Calu3 (cell line): ENCODE measurements at regions not wholly inside any gene's neighbourhood (a gene's known extent, or its start where the extent isn't known, plus 50 kb on each side); places are given as distances from the start of the nearest gene placed in this dataset.

Experiments
- BruUV-seq: library from RNA; stranded (reverse); fragments of 400-500 nt; replicated peaks from 2 replicates; lab custom pipeline; 2021; lab: Mats Ljungman, UMichigan
- CTCF ChIA-PET: fragments of 300-600 bp; sonication (Branson Sonifier 250); formaldehyde crosslinking; loops from one replicate; lab custom pipeline; 2022; ENCODE audit warnings: antibody characterized with exemption; lab: Charles Lee
- DNase-seq: peaks from one replicate; pipeline ENCODE4 v3.0.0; 2022
- H3K27ac Mint-ChIP-seq: one replicate; pipeline ENCODE4 v1.8.0; 2022; ENCODE audit warnings: mixed read lengths; ENCODE audit not compliant: unreplicated experiment
- H3K27me3 Mint-ChIP-seq: one replicate; pipeline ENCODE4 v1.8.0; 2022; ENCODE audit warnings: mixed read lengths; ENCODE audit not compliant: unreplicated experiment
- H3K36me3 Mint-ChIP-seq: one replicate; pipeline ENCODE4 v1.8.0; 2022; ENCODE audit warnings: mild to moderate bottlenecking, moderate library complexity, mixed read lengths; ENCODE audit not compliant: insufficient read depth, unreplicated experiment
- H3K4me1 Mint-ChIP-seq: one replicate; pipeline ENCODE4 v1.8.0; 2022; ENCODE audit warnings: mild to moderate bottlenecking, low read depth, mixed read lengths; ENCODE audit not compliant: unreplicated experiment
- H3K4me3 Mint-ChIP-seq: one replicate; pipeline ENCODE4 v1.8.0; 2022; ENCODE audit warnings: mild to moderate bottlenecking, low read depth, moderate library complexity, mixed read lengths; ENCODE audit not compliant: unreplicated experiment
- H3K9me3 Mint-ChIP-seq: one replicate; pipeline ENCODE4 v1.8.0; 2022; ENCODE audit warnings: low read depth, mixed read lengths; ENCODE audit not compliant: unreplicated experiment
- CTCF ChIP-seq: fragments of 200-600 bp; IDR thresholded peaks from one replicate; pipeline ENCODE4 v1.8.0; 2022; ENCODE audit warnings: antibody characterized with exemption; ENCODE audit not compliant: unreplicated experiment
- intact Hi-C: fragments of 100-400 bp; cut with micrococcal nuclease; formaldehyde crosslinking; loops from one replicate; pipeline ENCODE4 v1.10.0; 2022; ENCODE audit not compliant: unreplicated experiment

GRCh38 chr1:213817156-213817555 lies 170.6 kb upstream of the PROX1 start:
- intact Hi-C loops = no loop called here
- no peak for TF ChIP-seq CTCF

GRCh38 chr1:213820362-213821149 lies 167.2 kb upstream of the PROX1 start:
- H3K27me3 Mint-ChIP-seq = peaks cover 13% of the 10 kb centered on the region
- CTCF ChIA-PET = no interaction called here
- no peaks in the 10 kb centered on the region for H3K4me1 Mint-ChIP-seq
- BruUV-seq = no TSS peak
- DNase-seq = no peak
- H3K9me3 Mint-ChIP-seq = no peaks in the 10 kb centered on the region
- TF ChIP-seq CTCF = no peak
- no peak overlapping the region for H3K27ac Mint-ChIP-seq
- intact Hi-C loops = loop anchor here (10.0 kb wide), 1 partner anchor 304 kb away; no protein-coding TSS in a partner anchor
- no peak overlapping the region for H3K4me3 Mint-ChIP-seq
- no peaks in the 10 kb centered on the region for H3K36me3 Mint-ChIP-seq

More at GRCh38 chr1:213817156-213817555, 170.6 kb upstream of the PROX1 start:
- Mint-ChIP-seq H3K4me1 (no peaks in the 10 kb centered on the region), H3K4me3 (no peak overlapping the region), H3K9me3 (no peaks in the 10 kb centered on the region), H3K27ac (no peak overlapping the region), H3K27me3 (peaks cover 13% of the 10 kb centered on the region), H3K36me3 (no peaks in the 10 kb centered on the region)
- BruUV-seq = no TSS peak
- DNase-seq = no peak
- CTCF ChIA-PET = no interaction called here

- Mint-ChIP-seq H3K27ac (no peak overlapping the region), H3K9me3 (no peaks in the 10 kb centered on the region), H3K36me3 (no peaks in the 10 kb centered on the region), H3K27me3 (peaks cover 8% of the 10 kb centered on the region), H3K4me1 (no peaks in the 10 kb centered on the region), H3K4me3 (no peak overlapping the region)
- TF ChIP-seq CTCF = no peak
- CTCF ChIA-PET = no interaction called here
- BruUV-seq = no TSS peak
- peak; percentile 6 for DNase-seq
- intact Hi-C loops = loop anchor here (10.0 kb wide), 1 partner anchor 303 kb away; no protein-coding TSS in a partner anchor
These were observed 166.4 kb upstream of the PROX1 start for GRCh38 chr1:213821175-213821942.

- intact Hi-C loops = loop anchor here (10.0 kb wide), 1 partner anchor 303 kb away; no protein-coding TSS in a partner anchor
- no peak for DNase-seq
- no peak overlapping the region for H3K4me3 Mint-ChIP-seq
- no TSS peak for BruUV-seq
- TF ChIP-seq CTCF = no peak
- no peak overlapping the region for H3K27ac Mint-ChIP-seq
- H3K27me3 Mint-ChIP-seq = peaks cover 3% of the 10 kb centered on the region
- CTCF ChIA-PET = no interaction called here
- H3K9me3 Mint-ChIP-seq = no peaks in the 10 kb centered on the region
- no peaks in the 10 kb centered on the region for H3K4me1 Mint-ChIP-seq
- H3K36me3 Mint-ChIP-seq = no peaks in the 10 kb centered on the region
These were observed 165.8 kb upstream of the PROX1 start for GRCh38 chr1:213821943-213822334.
